Activated CD8-positive, alpha-beta T cell treated with anti-CD3 and anti-CD28 coated beads for 36 hours (primary cell): ENCODE measurements at regions not wholly inside any gene's neighbourhood (a gene's known extent, or its start where the extent isn't known, plus 50 kb on each side); places are given as distances from the start of the nearest gene placed in this dataset.

Experiments used
- ATAC-seq: fragments of 200-7000 bp; cut with Tn5 transposase; one replicate; pipeline ENCODE4 v1.10.0; 2021; ENCODE audit warnings: mild to moderate bottlenecking, moderate library complexity
- CTCF ChIA-PET: fragments of 350-600 bp; sonication (Branson Sonifier 250); formaldehyde crosslinking; loops from one replicate; lab custom pipeline; 2021; ENCODE audit warnings: antibody characterized with exemption; lab: Charles Lee
- POLR2A ChIA-PET: fragments of 350-600 bp; sonication (Branson Sonifier 250); formaldehyde crosslinking; loops from one replicate; lab custom pipeline; 2021; ENCODE audit warnings: antibody characterized with exemption; lab: Charles Lee
- DNase-seq: peaks from one replicate; pipeline ENCODE4 v3.0.0-alpha.2; 2020
- H3K27ac Mint-ChIP-seq: one replicate; pipeline ENCODE4 v1.8.0; 2021; ENCODE audit warnings: mild to moderate bottlenecking, mixed read lengths
- H3K27me3 Mint-ChIP-seq: one replicate; pipeline ENCODE4 v1.8.0; 2021; ENCODE audit warnings: mixed read lengths
- H3K36me3 Mint-ChIP-seq: one replicate; pipeline ENCODE4 v1.8.0; 2021; ENCODE audit warnings: low read depth, mixed read lengths
- H3K4me1 Mint-ChIP-seq: one replicate; pipeline ENCODE4 v1.8.0; 2021; ENCODE audit warnings: low read depth, mixed read lengths
- H3K4me3 Mint-ChIP-seq: one replicate; pipeline ENCODE4 v1.8.0; 2021; ENCODE audit warnings: mild to moderate bottlenecking, moderate library complexity, mixed read lengths
- H3K9me3 Mint-ChIP-seq: one replicate; pipeline ENCODE4 v1.8.0; 2021; ENCODE audit warnings: mixed read lengths
- intact Hi-C: fragments of 100-400 bp; cut with micrococcal nuclease; formaldehyde crosslinking; loops from one replicate; pipeline ENCODE4 v1.10.0; 2022
- TF ChIP-seq, protein P1 (sequence below): fragments of 200-600 bp; IDR thresholded peaks from one replicate; pipeline ENCODE4 v1.8.0; 2022; ENCODE audit warnings: antibody characterized with exemption, mild to moderate bottlenecking

- Mint-ChIP-seq H3K27ac (no peak overlapping the region), H3K9me3 (no peaks in the 10 kb centered on the region), H3K4me3 (no peak overlapping the region), H3K4me1 (no peaks in the 10 kb centered on the region), H3K36me3 (no peaks in the 10 kb centered on the region), H3K27me3 (peaks cover 19% of the 10 kb centered on the region)
- ChIA-PET CTCF (no interaction called here), POLR2A (no interaction called here)
- TF ChIP-seq, protein P1, sequence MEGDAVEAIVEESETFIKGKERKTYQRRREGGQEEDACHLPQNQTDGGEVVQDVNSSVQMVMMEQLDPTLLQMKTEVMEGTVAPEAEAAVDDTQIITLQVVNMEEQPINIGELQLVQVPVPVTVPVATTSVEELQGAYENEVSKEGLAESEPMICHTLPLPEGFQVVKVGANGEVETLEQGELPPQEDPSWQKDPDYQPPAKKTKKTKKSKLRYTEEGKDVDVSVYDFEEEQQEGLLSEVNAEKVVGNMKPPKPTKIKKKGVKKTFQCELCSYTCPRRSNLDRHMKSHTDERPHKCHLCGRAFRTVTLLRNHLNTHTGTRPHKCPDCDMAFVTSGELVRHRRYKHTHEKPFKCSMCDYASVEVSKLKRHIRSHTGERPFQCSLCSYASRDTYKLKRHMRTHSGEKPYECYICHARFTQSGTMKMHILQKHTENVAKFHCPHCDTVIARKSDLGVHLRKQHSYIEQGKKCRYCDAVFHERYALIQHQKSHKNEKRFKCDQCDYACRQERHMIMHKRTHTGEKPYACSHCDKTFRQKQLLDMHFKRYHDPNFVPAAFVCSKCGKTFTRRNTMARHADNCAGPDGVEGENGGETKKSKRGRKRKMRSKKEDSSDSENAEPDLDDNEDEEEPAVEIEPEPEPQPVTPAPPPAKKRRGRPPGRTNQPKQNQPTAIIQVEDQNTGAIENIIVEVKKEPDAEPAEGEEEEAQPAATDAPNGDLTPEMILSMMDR = no peak
- DNase-seq = no peak
- intact Hi-C loops = no loop called here
- no peak for ATAC-seq
These were observed 168.5 kb upstream of the C16orf82 start for GRCh38 chr16:26898200-26898599.

- no peak for ATAC-seq
- Mint-ChIP-seq H3K4me1 (no peaks in the 10 kb centered on the region), H3K9me3 (no peaks in the 10 kb centered on the region), H3K27ac (no peak overlapping the region), H3K4me3 (no peak overlapping the region), H3K27me3 (peaks cover 21% of the 10 kb centered on the region), H3K36me3 (no peaks in the 10 kb centered on the region)
- TF ChIP-seq, protein P1 = no peak
- ChIA-PET CTCF (no interaction called here), POLR2A (no interaction called here)
- intact Hi-C loops = no loop called here
- no peak for DNase-seq
These were observed 165.4 kb upstream of the C16orf82 start for GRCh38 chr16:26901196-26901861.

DNA sequence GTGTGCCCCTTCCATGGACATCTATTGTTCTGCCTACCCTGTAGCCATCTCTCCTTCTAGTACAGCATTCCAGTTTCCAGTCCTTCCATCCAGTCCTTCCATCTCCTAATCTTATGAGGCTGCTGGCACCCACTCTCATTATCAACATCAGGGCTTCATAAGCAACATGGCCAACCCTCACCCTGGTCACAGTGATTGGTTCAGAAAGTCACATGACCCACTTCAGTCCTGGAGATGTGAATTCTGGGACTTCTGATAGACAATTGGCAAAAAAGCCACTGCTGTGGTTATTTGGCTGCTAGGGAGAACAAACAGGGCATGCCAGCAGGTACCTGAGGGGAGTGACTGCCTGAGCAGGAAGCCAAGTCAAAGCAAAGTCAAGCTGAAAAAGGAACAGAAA, 164.7 kb upstream of the C16orf82 start:
- ATAC-seq (no peak), DNase-seq (no peak)
- Mint-ChIP-seq H3K27me3 (peaks cover 19% of the 10 kb centered on the region), H3K4me3 (no peak overlapping the region), H3K4me1 (no peaks in the 10 kb centered on the region), H3K36me3 (no peaks in the 10 kb centered on the region), H3K27ac (no peak overlapping the region), H3K9me3 (no peaks in the 10 kb centered on the region)
- ChIA-PET POLR2A (no interaction called here), CTCF (no interaction called here)
- intact Hi-C loops = no loop called here
- TF ChIP-seq, protein P1 = no peak

DNA sequence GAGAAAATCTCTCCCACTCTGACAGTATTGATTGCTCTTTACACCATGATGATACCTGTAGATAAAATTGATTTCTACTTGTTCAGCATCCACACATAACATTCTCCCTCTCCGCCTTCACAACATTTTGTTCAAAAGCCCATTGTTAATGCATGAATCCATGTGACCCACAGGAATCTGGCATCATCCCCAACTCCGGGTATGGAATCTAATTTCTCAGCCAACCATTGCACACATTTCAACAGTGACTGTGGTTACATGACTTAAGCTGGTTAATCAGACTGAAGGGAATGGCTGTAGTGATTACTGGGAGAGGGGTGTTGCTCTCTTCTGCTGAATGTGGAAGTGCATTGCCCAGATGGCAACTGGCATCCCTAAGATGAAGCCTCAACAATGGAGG, 161.4 kb upstream of the C16orf82 start:
- TF ChIP-seq, protein P1 = no peak
- ChIA-PET CTCF (no interaction called here), POLR2A (no interaction called here)
- no peaks in the 10 kb centered on the region for H3K36me3 Mint-ChIP-seq
- intact Hi-C loops = no loop called here
- DNase-seq = no peak
- no peaks in the 10 kb centered on the region for H3K9me3 Mint-ChIP-seq
- no peak for ATAC-seq
- no peaks in the 10 kb centered on the region for H3K4me1 Mint-ChIP-seq
- peaks cover 25% of the 10 kb centered on the region for H3K27me3 Mint-ChIP-seq
- no peak overlapping the region for H3K27ac Mint-ChIP-seq
- H3K4me3 Mint-ChIP-seq = no peak overlapping the region

- DNase-seq (no peak), ATAC-seq (no peak)
- no peaks in the 10 kb centered on the region for H3K36me3 Mint-ChIP-seq
- no peak overlapping the region for H3K27ac Mint-ChIP-seq
- TF ChIP-seq, protein P1 = no peak
- ChIA-PET POLR2A (no interaction called here), CTCF (no interaction called here)
- no peak overlapping the region for H3K4me3 Mint-ChIP-seq
- peaks cover 14% of the 10 kb centered on the region for H3K27me3 Mint-ChIP-seq
- H3K9me3 Mint-ChIP-seq = no peaks in the 10 kb centered on the region
- no peaks in the 10 kb centered on the region for H3K4me1 Mint-ChIP-seq
- intact Hi-C loops = no loop called here
These were observed 157.1 kb upstream of the C16orf82 start for GRCh38 chr16:26909623-26910022.
